Suprapubic skin (tissue), 4 donors: ENCODE measurements at regions not wholly inside any gene's neighbourhood (a gene's known extent, or its start where the extent isn't known, plus 50 kb on each side); places are given as distances from the start of the nearest gene placed in this dataset.

ENCODE experiments used
- EP300 ChIP-seq: sonication (generic); formaldehyde crosslinking; IDR thresholded peaks from one replicate; pipeline ENCODE4 v1.6.1; 2017; ENCODE audit warnings: antibody characterized with exemption
- POLR2A ChIP-seq, 2 donors: fragments of 450-650 bp; IDR thresholded peaks; one replicate each; pipeline ENCODE4 v1.6.1; 2017; ENCODE audit warnings: antibody characterized with exemption in 2 of 2, mild to moderate bottlenecking in 2 of 2, moderate library complexity in 2 of 2
- POLR2AphosphoS5 ChIP-seq, 3 donors: sonication (generic); formaldehyde crosslinking; IDR thresholded peaks; one replicate each; pipeline ENCODE4 v1.6.1; 2017; ENCODE audit warnings: antibody characterized with exemption in 3 of 3
- TF ChIP-seq, protein P1 (sequence below), 2 donors: fragments of 200-600 bp in 1 of 2; fragments of 450-650 bp in 1 of 2; sonication (generic) in 1 of 2; IDR thresholded peaks; one replicate each; pipeline ENCODE4 v1.5.1; 2016 to 2019; ENCODE audit warnings: antibody characterized with exemption in 2 of 2, mild to moderate bottlenecking in 1 of 2, moderate library complexity in 1 of 2

DNA sequence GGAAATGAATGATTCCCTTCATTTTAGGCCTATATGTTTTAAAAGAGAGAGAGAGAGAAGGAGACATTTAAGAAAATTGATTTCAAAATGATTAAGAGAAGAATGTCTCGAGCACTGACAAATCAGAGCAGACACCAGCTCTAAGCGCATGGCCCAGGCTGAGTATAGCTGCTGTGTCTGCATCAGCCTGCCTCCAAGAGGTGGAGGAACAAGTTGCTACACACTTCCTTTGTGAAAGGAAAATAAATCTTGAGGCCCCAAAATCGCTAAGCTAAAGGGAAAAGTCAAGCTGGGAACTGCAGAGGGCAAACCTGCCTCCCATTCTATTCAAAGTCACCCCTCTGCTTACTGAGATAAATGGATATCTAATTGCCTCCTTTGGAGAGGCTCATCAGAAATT is 728.7 kb upstream of the TMEM132C start:
- TF ChIP-seq, protein P1, sequence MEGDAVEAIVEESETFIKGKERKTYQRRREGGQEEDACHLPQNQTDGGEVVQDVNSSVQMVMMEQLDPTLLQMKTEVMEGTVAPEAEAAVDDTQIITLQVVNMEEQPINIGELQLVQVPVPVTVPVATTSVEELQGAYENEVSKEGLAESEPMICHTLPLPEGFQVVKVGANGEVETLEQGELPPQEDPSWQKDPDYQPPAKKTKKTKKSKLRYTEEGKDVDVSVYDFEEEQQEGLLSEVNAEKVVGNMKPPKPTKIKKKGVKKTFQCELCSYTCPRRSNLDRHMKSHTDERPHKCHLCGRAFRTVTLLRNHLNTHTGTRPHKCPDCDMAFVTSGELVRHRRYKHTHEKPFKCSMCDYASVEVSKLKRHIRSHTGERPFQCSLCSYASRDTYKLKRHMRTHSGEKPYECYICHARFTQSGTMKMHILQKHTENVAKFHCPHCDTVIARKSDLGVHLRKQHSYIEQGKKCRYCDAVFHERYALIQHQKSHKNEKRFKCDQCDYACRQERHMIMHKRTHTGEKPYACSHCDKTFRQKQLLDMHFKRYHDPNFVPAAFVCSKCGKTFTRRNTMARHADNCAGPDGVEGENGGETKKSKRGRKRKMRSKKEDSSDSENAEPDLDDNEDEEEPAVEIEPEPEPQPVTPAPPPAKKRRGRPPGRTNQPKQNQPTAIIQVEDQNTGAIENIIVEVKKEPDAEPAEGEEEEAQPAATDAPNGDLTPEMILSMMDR (IDR thresholded peaks at IDR 0.05) = no peak
- TF ChIP-seq POLR2AphosphoS5 (IDR thresholded peaks at IDR 0.05) (no peak), EP300 (no peak), POLR2A (IDR thresholded peaks at IDR 0.05) (no peak)
